CD4-positive, alpha-beta memory T cell (primary cell): ENCODE measurements at regions not wholly inside any gene's neighbourhood (a gene's known extent, or its start where the extent isn't known, plus 50 kb on each side); places are given as distances from the start of the nearest gene placed in this dataset.
A peak's percentile ranks its signal among the peaks of the same experiment; 100 is the strongest.

Source experiments
- CTCF ChIA-PET: fragments of 350-600 bp; sonication (Branson Sonifier 250); formaldehyde crosslinking; loops from one replicate; lab custom pipeline; 2021; ENCODE audit warnings: inconsistent platforms; ENCODE audit not compliant: partially characterized antibody; lab: Charles Lee
- POLR2A ChIA-PET: fragments of 350-600 bp; sonication (Branson Sonifier 250); formaldehyde crosslinking; loops from one replicate; lab custom pipeline; 2021; ENCODE audit not compliant: partially characterized antibody; lab: Charles Lee
- DNase-seq, 5 donors: peaks; one replicate each; pipeline versions ENCODE4 v3.0.0 to v3.0.0-alpha.2; 2020 to 2022; ENCODE audit warnings: mixed read lengths in 1 of 5
- H3K27ac ChIP-seq: one replicate; pipeline ENCODE4 v1.7.0; 2013; ENCODE audit warnings: low read depth, low read length
- H3K27me3 ChIP-seq: 2 replicates; pipeline ENCODE4 v1.7.0; 2013; ENCODE audit warnings: mild to moderate bottlenecking, low read length, moderate library complexity; ENCODE audit not compliant: insufficient read depth
- H3K36me3 ChIP-seq: 2 replicates; pipeline ENCODE4 v1.7.0; 2013; ENCODE audit warnings: mild to moderate bottlenecking, low read length, moderate library complexity; ENCODE audit not compliant: insufficient read depth
- H3K4me1 ChIP-seq: 2 replicates; pipeline ENCODE4 v1.7.0; 2013; ENCODE audit warnings: mild to moderate bottlenecking, low read length, moderate library complexity; ENCODE audit not compliant: insufficient read depth
- H3K4me3 ChIP-seq, 2 donors: one replicate each; pipeline ENCODE4 v1.7.0; 2013; ENCODE audit warnings: low read length in 2 of 2, mild to moderate bottlenecking in 1 of 2
- H3K9me3 ChIP-seq, 2 donors: one replicate each; pipeline ENCODE4 v1.7.0; 2013; ENCODE audit warnings: low read length in 2 of 2, control low read depth in 1 of 2; ENCODE audit not compliant: control insufficient read depth in 1 of 2
- H3K27ac Mint-ChIP-seq, 7 donors: one replicate each; pipeline ENCODE4 v1.8.0; 2020 to 2021; ENCODE audit warnings: mixed read lengths in 7 of 7, mild to moderate bottlenecking in 6 of 7, inconsistent platforms in 3 of 7, moderate library complexity in 3 of 7
- H3K27me3 Mint-ChIP-seq, 2 donors: one replicate each; pipeline ENCODE4 v1.8.0; 2020 to 2021; ENCODE audit warnings: mixed read lengths in 2 of 2
- H3K36me3 Mint-ChIP-seq, 2 donors: one replicate each; pipeline ENCODE4 v1.8.0; 2020 to 2021; ENCODE audit warnings: mixed read lengths in 2 of 2, inconsistent platforms in 1 of 2, mild to moderate bottlenecking in 1 of 2
- H3K4me1 Mint-ChIP-seq, 4 donors: one replicate each; pipeline ENCODE4 v1.8.0; 2020 to 2021; ENCODE audit warnings: mixed read lengths in 4 of 4, mild to moderate bottlenecking in 1 of 4
- H3K4me3 Mint-ChIP-seq, 8 donors: one replicate each; pipeline ENCODE4 v1.8.0; 2020 to 2021; ENCODE audit warnings: mixed read lengths in 8 of 8, mild to moderate bottlenecking in 7 of 8, moderate library complexity in 6 of 8, inconsistent platforms in 3 of 8
- H3K9me3 Mint-ChIP-seq, 8 donors: one replicate each; pipeline ENCODE4 v1.8.0; 2020 to 2021; ENCODE audit warnings: mixed read lengths in 8 of 8, mild to moderate bottlenecking in 5 of 8, inconsistent platforms in 3 of 8, moderate library complexity in 1 of 8
- intact Hi-C: fragments of 100-400 bp; cut with micrococcal nuclease; formaldehyde crosslinking; loops from one replicate; pipeline ENCODE4 v1.15.1; 2023

DNA sequence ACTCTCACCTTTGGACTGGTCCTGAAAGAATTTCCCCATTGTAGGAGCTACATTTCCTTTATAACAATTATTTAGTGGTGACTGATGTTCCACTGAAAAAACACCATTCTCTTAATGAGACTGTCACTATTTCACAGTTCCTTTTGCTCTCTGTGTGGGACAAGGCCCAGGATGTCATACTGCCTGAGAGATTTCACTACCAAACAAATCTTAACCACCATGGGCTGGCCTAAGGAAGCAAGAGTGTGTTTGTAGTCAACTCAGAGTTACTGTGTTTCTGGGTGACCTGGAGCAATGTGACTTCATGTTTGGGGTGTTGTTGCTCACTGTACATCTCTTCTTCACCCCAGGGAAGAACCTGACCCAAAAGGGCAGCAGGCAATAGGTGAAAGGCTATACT is 50.1 kb upstream of the ZNF608 start:
- intact Hi-C loops: no loop called here

DNA sequence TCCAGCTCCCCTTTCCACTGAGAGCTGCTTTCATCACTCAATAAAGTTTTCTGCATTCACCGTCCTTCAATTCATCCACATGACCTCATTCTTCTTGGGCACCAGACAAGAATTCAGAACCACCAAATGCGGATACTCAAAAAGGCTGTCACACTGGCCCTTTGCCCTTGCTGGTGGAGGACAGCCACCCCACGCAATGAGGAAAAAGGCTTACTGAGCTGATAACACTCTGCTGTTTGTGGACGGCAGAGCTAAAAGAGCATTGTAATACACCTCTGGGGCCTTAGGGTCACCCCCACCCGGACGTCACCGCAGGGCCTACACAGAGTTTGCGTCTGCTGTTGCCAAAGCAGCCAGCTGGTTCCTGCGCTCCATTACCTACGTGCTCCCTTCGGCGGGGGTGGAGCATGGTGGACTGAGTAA is 51.2 kb upstream of the ZNF608 start:
- H3K36me3 Mint-ChIP-seq: no peaks in the 10 kb centered on the region
- no peak overlapping the region for H3K27ac Mint-ChIP-seq
- no peak overlapping the region for H3K4me3 Mint-ChIP-seq

More for the DNA sequence above, 50.1 kb upstream of the ZNF608 start:
- H3K27me3 ChIP-seq: no peaks in the 10 kb centered on the region
- Mint-ChIP-seq H3K36me3 (no peaks in the 10 kb centered on the region), H3K27ac (no peak overlapping the region), H3K4me3 (no peak overlapping the region), H3K4me1 (no peaks in the 10 kb centered on the region), H3K9me3 (peaks cover 0 to 10% (median 3%) of the 10 kb centered on the region in 8 donors), H3K27me3 (no peaks in the 10 kb centered on the region)
- no peaks in the 10 kb centered on the region for H3K36me3 ChIP-seq
- DNase-seq: no peak
- no peak overlapping the region for H3K4me3 ChIP-seq
- CTCF ChIA-PET: no interaction called here
- no peak overlapping the region for H3K27ac ChIP-seq
- POLR2A ChIA-PET: no interaction called here
- H3K4me1 ChIP-seq: no peaks in the 10 kb centered on the region
- H3K9me3 ChIP-seq: no peaks in the 10 kb centered on the region

DNA sequence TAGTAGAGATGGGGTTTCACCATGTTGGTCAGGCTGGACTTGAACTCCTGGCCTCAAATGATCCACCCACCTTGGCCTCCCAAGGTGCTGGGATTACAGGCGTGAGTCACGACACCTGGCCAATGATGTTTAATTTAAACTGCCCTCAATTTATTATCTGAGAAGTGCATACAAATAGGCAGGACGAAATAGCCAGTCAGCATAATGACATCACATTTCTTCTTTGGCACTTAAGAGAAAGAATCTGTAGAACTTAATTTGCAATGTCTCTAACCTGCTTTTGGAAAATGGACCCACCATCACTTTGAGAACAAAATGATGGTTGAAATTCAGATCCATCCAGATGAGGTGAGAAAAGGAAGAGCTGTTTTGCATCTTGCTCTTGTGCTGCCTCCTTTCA is 52.5 kb upstream of the ZNF608 start:
- Mint-ChIP-seq H3K4me3 (no peak overlapping the region), H3K27ac (no peak overlapping the region), H3K36me3 (no peaks in the 10 kb centered on the region), H3K27me3 (no peaks in the 10 kb centered on the region), H3K4me1 (no peaks in the 10 kb centered on the region), H3K9me3 (peaks cover 0 to 10% (median 2%) of the 10 kb centered on the region in 8 donors)
- Histone ChIP-seq H3K4me1 (no peaks in the 10 kb centered on the region), H3K9me3 (no peaks in the 10 kb centered on the region), H3K27me3 (no peaks in the 10 kb centered on the region), H3K36me3 (no peaks in the 10 kb centered on the region), H3K4me3 (no peak overlapping the region), H3K27ac (no peak overlapping the region)
- DNase-seq: no peak
- POLR2A ChIA-PET: no interaction called here
- CTCF ChIA-PET: no interaction called here
- intact Hi-C loops: no loop called here

More for the DNA sequence above, 51.2 kb upstream of the ZNF608 start:
- Histone ChIP-seq H3K9me3 (no peaks in the 10 kb centered on the region), H3K4me1 (no peaks in the 10 kb centered on the region), H3K4me3 (no peak overlapping the region), H3K27me3 (no peaks in the 10 kb centered on the region), H3K27ac (no peak overlapping the region), H3K36me3 (no peaks in the 10 kb centered on the region)
- ChIA-PET CTCF (no interaction called here), POLR2A (no interaction called here)
- intact Hi-C loops: no loop called here
- no peak for DNase-seq
- Mint-ChIP-seq H3K9me3 (peaks cover 0 to 10% (median 3%) of the 10 kb centered on the region in 8 donors), H3K27me3 (no peaks in the 10 kb centered on the region), H3K4me1 (no peaks in the 10 kb centered on the region)

- intact Hi-C loops: no loop called here
- H3K36me3 ChIP-seq: no peaks in the 10 kb centered on the region
- H3K27ac ChIP-seq: no peak overlapping the region
- Mint-ChIP-seq H3K9me3 (peaks cover 0 to 10% (median 3%) of the 10 kb centered on the region in 8 donors), H3K4me1 (no peaks in the 10 kb centered on the region), H3K27me3 (no peaks in the 10 kb centered on the region), H3K36me3 (no peaks in the 10 kb centered on the region), H3K4me3 (no peak overlapping the region), H3K27ac (no peak overlapping the region)
- no peaks in the 10 kb centered on the region for H3K27me3 ChIP-seq
- no peak overlapping the region for H3K4me3 ChIP-seq
- no peaks in the 10 kb centered on the region for H3K4me1 ChIP-seq
- ChIA-PET CTCF (no interaction called here), POLR2A (no interaction called here)
- no peaks in the 10 kb centered on the region for H3K9me3 ChIP-seq
- no peak for DNase-seq
These were observed 55.1 kb upstream of the ZNF608 start for GRCh38 chr5:124801551-124801950.

DNA sequence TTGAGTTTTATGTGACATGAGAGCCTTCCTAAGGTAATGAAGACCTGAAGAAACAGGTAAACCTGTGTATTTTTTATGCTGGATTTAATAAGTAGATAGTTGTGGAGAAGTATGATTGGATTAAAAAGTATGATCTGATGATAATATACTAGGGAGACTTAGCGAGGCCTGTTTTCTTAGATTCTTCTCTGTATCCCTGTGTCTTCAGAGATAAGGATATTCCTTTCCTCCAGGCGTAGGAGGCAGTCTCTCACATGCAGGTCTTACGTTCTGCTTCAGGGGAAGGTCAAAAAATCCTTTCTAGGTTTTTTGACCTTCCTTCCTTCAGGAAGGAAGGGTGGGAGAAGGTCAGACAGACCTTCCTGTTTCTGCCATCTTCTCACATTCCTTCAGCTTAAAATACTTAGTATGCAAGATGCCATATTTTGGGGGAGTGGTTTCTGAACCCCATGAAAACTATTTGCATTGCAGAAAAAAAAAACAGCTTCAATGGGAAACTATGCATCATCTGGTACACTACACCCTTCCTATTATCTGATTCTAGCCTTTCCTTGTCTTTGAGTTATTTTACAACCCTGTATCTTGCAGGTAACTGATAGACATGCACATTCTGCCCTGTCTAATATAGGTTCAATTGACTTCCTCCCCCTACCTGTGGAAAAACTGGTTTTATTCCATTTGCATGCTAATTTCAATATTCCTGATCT is 57.3 kb upstream of the ZNF608 start:
- no peak overlapping the region for H3K27ac Mint-ChIP-seq
- DNase-seq: no peak
- Histone ChIP-seq H3K36me3 (no peaks in the 10 kb centered on the region), H3K27ac (no peak overlapping the region), H3K4me3 (no peak overlapping the region), H3K27me3 (no peaks in the 10 kb centered on the region), H3K9me3 (no peaks in the 10 kb centered on the region), H3K4me1 (no peaks in the 10 kb centered on the region)
- no peak overlapping the region for H3K4me3 Mint-ChIP-seq
- intact Hi-C loops: no loop called here
- no peaks in the 10 kb centered on the region for H3K4me1 Mint-ChIP-seq
- H3K9me3 Mint-ChIP-seq: peaks cover 0 to 7% (median 1%) of the 10 kb centered on the region in 8 donors
- H3K27me3 Mint-ChIP-seq: no peaks in the 10 kb centered on the region
- ChIA-PET CTCF (interaction anchor here (0.7 kb wide), 1 partner anchor 18 kb away, joined by 3 read pairs; no protein-coding TSS in a partner anchor), POLR2A (no interaction called here)
- H3K36me3 Mint-ChIP-seq: no peaks in the 10 kb centered on the region

DNA sequence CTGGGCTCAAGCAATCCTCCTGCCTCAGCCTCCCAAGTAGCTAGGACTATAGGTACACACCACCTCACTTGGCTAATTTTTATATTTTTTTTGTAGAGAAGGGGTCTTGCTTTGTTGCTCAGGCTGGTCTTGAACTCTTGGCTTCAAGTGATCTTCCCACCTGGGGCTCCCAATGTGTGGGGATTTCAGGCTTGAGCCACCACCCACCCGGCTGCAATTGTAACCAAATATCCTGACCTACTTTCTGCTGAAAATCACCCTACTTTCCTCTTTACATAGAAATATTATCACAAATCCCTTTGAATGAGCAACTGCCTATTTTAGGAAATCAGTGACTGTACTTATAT is 59.6 kb upstream of the ZNF608 start:
- Mint-ChIP-seq H3K27me3 (no peaks in the 10 kb centered on the region), H3K4me3 (peak overlapping the region in 1 of 8 donors; percentile 21), H3K36me3 (no peaks in the 10 kb centered on the region), H3K9me3 (peaks cover 0 to 6% (median 1%) of the 10 kb centered on the region in 8 donors), H3K27ac (no peak overlapping the region), H3K4me1 (no peaks in the 10 kb centered on the region)
- no peak for DNase-seq
- Histone ChIP-seq H3K4me1 (no peaks in the 10 kb centered on the region), H3K36me3 (no peaks in the 10 kb centered on the region), H3K9me3 (no peaks in the 10 kb centered on the region), H3K27me3 (no peaks in the 10 kb centered on the region), H3K4me3 (no peak overlapping the region), H3K27ac (no peak overlapping the region)
- intact Hi-C loops: no loop called here
- ChIA-PET CTCF (no interaction called here), POLR2A (no interaction called here)

GRCh38 chr5:124806373-124807077 is 60.1 kb upstream of the ZNF608 start:
- no peak overlapping the region for H3K4me3 Mint-ChIP-seq
- H3K4me3 ChIP-seq: no peak overlapping the region
- no peak overlapping the region for H3K27ac Mint-ChIP-seq
- ChIA-PET CTCF (no interaction called here), POLR2A (no interaction called here)
- H3K36me3 ChIP-seq: no peaks in the 10 kb centered on the region
- H3K36me3 Mint-ChIP-seq: no peaks in the 10 kb centered on the region
- H3K9me3 ChIP-seq: no peaks in the 10 kb centered on the region
- H3K27me3 ChIP-seq: no peaks in the 10 kb centered on the region
- intact Hi-C loops: no loop called here
- H3K4me1 ChIP-seq: no peaks in the 10 kb centered on the region
- DNase-seq: peak in 1 of 5 donors; percentile 19
- H3K27ac ChIP-seq: no peak overlapping the region
- no peaks in the 10 kb centered on the region for H3K4me1 Mint-ChIP-seq
- peaks cover 0 to 6% (median 1%) of the 10 kb centered on the region in 8 donors for H3K9me3 Mint-ChIP-seq
- no peaks in the 10 kb centered on the region for H3K27me3 Mint-ChIP-seq
